ENCODE measurements at regions not wholly inside any gene's neighbourhood (a gene's known extent, or its start where the extent isn't known, plus 50 kb on each side); places are given as distances from the start of the nearest gene placed in this dataset.

DNA sequence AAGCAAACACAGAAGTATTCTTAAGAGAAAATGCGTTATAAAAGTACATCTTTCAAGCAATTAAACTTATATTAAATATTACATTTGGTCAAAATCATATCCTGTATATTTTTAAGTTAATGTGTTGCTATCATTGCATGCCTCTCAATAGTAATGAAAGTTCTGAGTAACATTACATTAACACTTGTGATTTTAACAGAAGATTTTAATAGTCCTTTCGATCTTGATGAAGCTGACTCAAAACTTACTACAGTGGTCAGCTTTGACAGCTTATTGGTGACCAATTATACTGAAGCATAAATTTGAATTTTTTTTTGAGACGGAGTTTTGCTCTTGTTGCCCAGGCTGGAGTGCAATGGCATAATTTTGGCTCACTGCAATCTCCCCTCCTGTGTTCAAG, 303.3 kb downstream of the GALR1 start:
- no peak for TF ChIP-seq CTCF (IDR thresholded peaks at IDR 0.05; ENCODE audit: low read depth, low read length)

GRCh38 chr18:77554061-77554460, 304.4 kb downstream of the GALR1 start:
- no peak overlapping the region for H3K4me3 ChIP-seq (ENCODE audit: low read depth, low read length)
- no peaks in the 10 kb centered on the region for H3K9me3 ChIP-seq
- no peak for DNase-seq
- no peak for TF ChIP-seq CTCF (IDR thresholded peaks at IDR 0.05; ENCODE audit: low read depth, low read length)
- H3K4me1 ChIP-seq: no peaks in the 10 kb centered on the region
- no peaks in the 10 kb centered on the region for H3K36me3 ChIP-seq
- no peaks in the 10 kb centered on the region for H3K27me3 ChIP-seq

More for the DNA sequence above, 303.3 kb downstream of the GALR1 start:
- H3K4me1 ChIP-seq: no peaks in the 10 kb centered on the region
- DNase-seq: no peak
- H3K4me3 ChIP-seq (ENCODE audit: low read depth, low read length): no peak overlapping the region
- H3K27me3 ChIP-seq: no peaks in the 10 kb centered on the region
- H3K9me3 ChIP-seq: no peaks in the 10 kb centered on the region
- no peaks in the 10 kb centered on the region for H3K36me3 ChIP-seq

DNA sequence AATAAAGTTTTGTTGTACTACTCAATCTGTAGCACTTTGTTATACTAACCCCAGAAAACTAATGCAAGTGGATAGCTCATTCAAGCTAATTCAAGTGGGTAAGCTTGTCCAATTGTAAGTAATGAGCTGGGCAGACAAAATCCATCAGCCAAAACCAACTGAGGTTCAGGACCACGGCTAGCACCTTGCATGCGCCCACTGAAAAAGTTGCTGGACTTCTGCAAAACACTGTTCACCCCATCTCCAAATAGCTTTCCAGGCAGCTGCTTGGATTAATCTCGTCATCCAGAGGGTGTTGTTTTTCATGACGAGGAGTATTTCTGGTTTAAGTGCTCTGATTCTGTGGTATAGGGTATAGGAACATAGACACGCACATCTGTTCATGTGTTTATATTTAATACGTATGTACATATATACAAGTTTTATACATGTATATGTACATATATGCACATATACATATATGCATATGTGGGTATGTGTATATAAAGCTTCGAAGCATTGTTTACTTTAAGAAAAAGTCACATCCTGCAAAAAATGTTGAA, 307.5 kb downstream of the GALR1 start:
- no peak for DNase-seq

GRCh38 chr18:77559274-77559910, 309.7 kb downstream of the GALR1 start:
- TF ChIP-seq CTCF (IDR thresholded peaks at IDR 0.05; ENCODE audit: low read depth, low read length): no peak
- no peak overlapping the region for H3K4me3 ChIP-seq (ENCODE audit: low read depth, low read length)
- no peaks in the 10 kb centered on the region for H3K27me3 ChIP-seq
- H3K4me1 ChIP-seq: no peaks in the 10 kb centered on the region
- H3K36me3 ChIP-seq: no peaks in the 10 kb centered on the region
- no peak for DNase-seq
- H3K9me3 ChIP-seq: no peaks in the 10 kb centered on the region

More for the DNA sequence above, 307.5 kb downstream of the GALR1 start:
- Histone ChIP-seq H3K4me3 (ENCODE audit: low read depth, low read length) (no peak overlapping the region), H3K27me3 (no peaks in the 10 kb centered on the region), H3K9me3 (no peaks in the 10 kb centered on the region), H3K36me3 (no peaks in the 10 kb centered on the region), H3K4me1 (no peaks in the 10 kb centered on the region)
- TF ChIP-seq CTCF (IDR thresholded peaks at IDR 0.05; ENCODE audit: low read depth, low read length): no peak

DNA sequence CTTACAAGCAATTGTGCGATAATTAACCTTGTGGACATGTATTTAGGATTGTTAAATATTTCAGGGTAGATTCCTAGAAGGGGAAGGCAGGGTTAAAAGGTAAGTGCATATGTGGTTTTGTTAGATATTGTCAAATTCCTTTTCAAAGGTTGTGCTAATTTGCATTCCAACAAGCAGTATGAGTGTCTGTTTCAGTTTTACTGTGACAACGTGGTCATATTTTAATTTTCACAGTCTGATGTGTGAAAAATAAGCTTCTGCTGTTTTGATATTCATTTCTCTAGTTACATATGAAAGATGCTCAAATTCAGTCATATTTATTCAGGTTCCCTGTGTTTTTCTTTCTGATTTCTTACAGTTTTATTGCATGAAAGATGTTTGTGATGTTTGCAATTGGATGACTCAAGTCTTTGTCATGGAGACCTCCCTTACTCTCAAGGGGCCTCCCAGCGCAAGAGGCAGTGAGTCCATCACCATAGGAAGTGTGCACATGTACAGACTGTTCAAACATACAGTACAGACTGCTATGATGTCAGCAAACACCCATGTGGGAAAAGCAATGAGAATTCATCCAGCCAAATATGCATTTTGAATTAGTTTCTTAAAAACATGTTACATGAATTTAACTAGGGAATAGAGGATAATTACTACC, 310.8 kb downstream of the GALR1 start:
- no peaks in the 10 kb centered on the region for H3K4me1 ChIP-seq

More for the DNA sequence above, 310.8 kb downstream of the GALR1 start:
- no peaks in the 10 kb centered on the region for H3K9me3 ChIP-seq
- H3K4me3 ChIP-seq (ENCODE audit: low read depth, low read length): no peak overlapping the region
- DNase-seq: no peak
- TF ChIP-seq CTCF (IDR thresholded peaks at IDR 0.05; ENCODE audit: low read depth, low read length): no peak
- no peaks in the 10 kb centered on the region for H3K36me3 ChIP-seq
- no peaks in the 10 kb centered on the region for H3K27me3 ChIP-seq

All from BE2C (cell line).